ENCODE measurements at regions not wholly inside any gene's neighbourhood (a gene's known extent, or its start where the extent isn't known, plus 50 kb on each side); places are given as distances from the start of the nearest gene placed in this dataset.

- DNase-seq (ENCODE audit: low read depth) = no peak
- H3K4me3 ChIP-seq (ENCODE audit: control insufficient read depth, low read depth, low read length) = no peak overlapping the region
- TF ChIP-seq CTCF (conservative IDR thresholded peaks at IDR 0.05; ENCODE audit: control insufficient read depth, insufficient read depth, low read depth, low read length) = no peak
Observed at GRCh38 chr4:24044610-24045589, 155.1 kb upstream of the PPARGC1A start.

- H3K4me3 ChIP-seq (ENCODE audit: control insufficient read depth, low read depth, low read length) = no peak overlapping the region
- DNase-seq (ENCODE audit: low read depth) = peak; percentile 96
- no peak for TF ChIP-seq CTCF (conservative IDR thresholded peaks at IDR 0.05; ENCODE audit: control insufficient read depth, insufficient read depth, low read depth, low read length)
Observed at GRCh38 chr4:24042094-24042493, 152.2 kb upstream of the PPARGC1A start.

- H3K4me3 ChIP-seq (ENCODE audit: control insufficient read depth, low read depth, low read length) = no peak overlapping the region
- no peak for DNase-seq (ENCODE audit: low read depth)
Observed at GRCh38 chr4:24040811-24041210, 151.0 kb upstream of the PPARGC1A start.

GRCh38 chr4:24033626-24034025 lies 143.8 kb upstream of the PPARGC1A start:
- no peak for TF ChIP-seq CTCF (conservative IDR thresholded peaks at IDR 0.05; ENCODE audit: control insufficient read depth, insufficient read depth, low read depth, low read length)
- no peak overlapping the region for H3K4me3 ChIP-seq (ENCODE audit: control insufficient read depth, low read depth, low read length)
- DNase-seq (ENCODE audit: low read depth) = no peak

More at GRCh38 chr4:24040811-24041210, 151.0 kb upstream of the PPARGC1A start:
- no peak for TF ChIP-seq CTCF (conservative IDR thresholded peaks at IDR 0.05; ENCODE audit: control insufficient read depth, insufficient read depth, low read depth, low read length)

GRCh38 chr4:24032371-24032989 lies 142.6 kb upstream of the PPARGC1A start:
- peak; percentile 24 for TF ChIP-seq CTCF (conservative IDR thresholded peaks at IDR 0.05; ENCODE audit: control insufficient read depth, insufficient read depth, low read depth, low read length)
- peak; percentile 25 for DNase-seq (ENCODE audit: low read depth)
- H3K4me3 ChIP-seq (ENCODE audit: control insufficient read depth, low read depth, low read length) = no peak overlapping the region

GRCh38 chr4:24026596-24026995 lies 136.7 kb upstream of the PPARGC1A start:
- no peak for TF ChIP-seq CTCF (conservative IDR thresholded peaks at IDR 0.05; ENCODE audit: control insufficient read depth, insufficient read depth, low read depth, low read length)
- DNase-seq (ENCODE audit: low read depth) = no peak
- H3K4me3 ChIP-seq (ENCODE audit: control insufficient read depth, low read depth, low read length) = no peak overlapping the region
